NCI-H748 treated with DMSO at 0.1 percent for 48 hours (cell line): ENCODE measurements at regions not wholly inside any gene's neighbourhood (a gene's known extent, or its start where the extent isn't known, plus 50 kb on each side); places are given as distances from the start of the nearest gene placed in this dataset.
A peak's percentile ranks its signal among the peaks of the same experiment; 100 is the strongest.

Source experiments
- DNase-seq: peaks from one replicate; lab custom pipeline; 2025; lab: John Stamatoyannopoulos, UW

GRCh38 chr12:89960011-89960507 is 251.4 kb upstream of the ATP2B1 start:
- no peak for DNase-seq

GRCh38 chr12:89959179-89959578 is 250.5 kb upstream of the ATP2B1 start:
- no peak for DNase-seq

GRCh38 chr12:89954259-89954658 is 245.6 kb upstream of the ATP2B1 start:
- DNase-seq: no peak

GRCh38 chr12:89951694-89952060 is 243.0 kb upstream of the ATP2B1 start:
- DNase-seq: no peak

GRCh38 chr12:89951050-89951693 is 242.5 kb upstream of the ATP2B1 start:
- no peak for DNase-seq

- DNase-seq: no peak
Observed at GRCh38 chr12:89950421-89950820, 241.8 kb upstream of the ATP2B1 start.

- DNase-seq: peak; percentile 93
Observed at GRCh38 chr12:89949457-89950195, 241.0 kb upstream of the ATP2B1 start.

- no peak for DNase-seq
Observed at GRCh38 chr12:89948271-89949175, 239.9 kb upstream of the ATP2B1 start.

GRCh38 chr12:89947437-89948270 is 239.0 kb upstream of the ATP2B1 start:
- DNase-seq: no peak

- no peak for DNase-seq
Observed at GRCh38 chr12:89946518-89947135, 238.0 kb upstream of the ATP2B1 start.

- DNase-seq: no peak
Observed at GRCh38 chr12:89945123-89945522, 236.5 kb upstream of the ATP2B1 start.

- no peak for DNase-seq
Observed at GRCh38 chr12:89943463-89943862, 234.8 kb upstream of the ATP2B1 start.

- no peak for DNase-seq
Observed at GRCh38 chr12:89941436-89941835, 232.8 kb upstream of the ATP2B1 start.

GRCh38 chr12:89939522-89940215 is 231.0 kb upstream of the ATP2B1 start:
- DNase-seq: no peak

GRCh38 chr12:89936631-89937030 is 228.0 kb upstream of the ATP2B1 start:
- no peak for DNase-seq

GRCh38 chr12:89935850-89936249 is 227.2 kb upstream of the ATP2B1 start:
- DNase-seq: no peak

GRCh38 chr12:89933911-89934310 is 225.3 kb upstream of the ATP2B1 start:
- no peak for DNase-seq

GRCh38 chr12:89932954-89933353 is 224.3 kb upstream of the ATP2B1 start:
- no peak for DNase-seq

GRCh38 chr12:89928467-89928866 is 219.8 kb upstream of the ATP2B1 start:
- DNase-seq: no peak

GRCh38 chr12:89927226-89927698 is 218.6 kb upstream of the ATP2B1 start:
- no peak for DNase-seq
